Stimulated activated CD4-positive, alpha-beta T cell treated with anti-CD3 and anti-CD28 coated beads, TNF-alpha, amount 100 ng/mL, for 1 hour (primary cell): ENCODE measurements at regions not wholly inside any gene's neighbourhood (a gene's known extent, or its start where the extent isn't known, plus 50 kb on each side); places are given as distances from the start of the nearest gene placed in this dataset.
"Not testable (repeated sequence)": the region's sequence is repeated elsewhere in the genome, so short reads cannot be mapped to it uniquely, and the experiment has no call there.

Experiments used
- DNase-seq, 3 donors: peaks; one replicate each; pipeline ENCODE4 v3.0.0-alpha.2; 2020; ENCODE audit warnings: low read depth in 3 of 3, low spot score in 1 of 3

- no peak for DNase-seq
These were observed 50.3 kb upstream of the ATP6AP2 start for GRCh38 chrX:40530509-40530908.

GRCh38 chrX:40527543-40527942 lies 53.2 kb upstream of the ATP6AP2 start:
- no peak for DNase-seq

- no peak for DNase-seq
These were observed 54.4 kb upstream of the ATP6AP2 start for GRCh38 chrX:40526412-40526811.

DNA sequence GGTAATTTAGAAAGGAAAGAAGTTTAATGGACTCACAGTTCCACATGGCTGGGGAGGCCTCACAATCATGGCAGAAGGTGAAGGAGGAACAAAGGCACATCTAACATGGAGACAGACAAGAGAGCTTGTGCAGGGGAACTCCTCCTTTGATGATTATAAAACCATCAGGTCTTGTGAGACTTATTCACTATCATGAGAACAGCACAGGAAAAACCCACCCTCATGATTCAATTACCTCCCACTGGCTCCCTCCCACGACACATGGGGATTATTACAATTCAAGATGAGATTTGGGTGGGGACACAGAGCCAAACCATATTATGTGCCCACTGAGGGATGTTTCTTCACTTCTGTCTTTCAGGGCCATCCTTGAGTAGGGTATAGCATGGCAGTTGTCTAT lies 54.9 kb upstream of the ATP6AP2 start:
- not testable (repeated sequence) for DNase-seq

DNA sequence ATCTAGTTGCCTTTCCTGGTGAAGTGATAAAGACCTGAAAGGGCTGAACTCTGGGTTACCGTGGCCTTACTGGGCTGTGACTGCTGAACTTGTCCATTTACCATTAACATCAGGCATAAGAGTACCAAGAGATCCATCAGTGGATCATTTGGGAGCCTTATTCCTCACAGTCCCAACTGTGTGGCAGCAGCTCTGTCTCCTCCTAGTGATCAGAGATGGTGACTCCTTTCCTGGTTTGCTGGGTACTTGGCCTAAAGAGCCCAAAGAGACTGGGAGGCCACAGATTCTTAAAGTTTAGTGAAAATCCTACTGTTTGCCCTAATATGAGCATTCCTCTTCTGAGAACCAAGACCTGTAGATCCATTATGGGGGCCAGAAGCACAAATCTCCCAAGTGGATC lies 56.3 kb upstream of the ATP6AP2 start:
- DNase-seq = no peak

DNA sequence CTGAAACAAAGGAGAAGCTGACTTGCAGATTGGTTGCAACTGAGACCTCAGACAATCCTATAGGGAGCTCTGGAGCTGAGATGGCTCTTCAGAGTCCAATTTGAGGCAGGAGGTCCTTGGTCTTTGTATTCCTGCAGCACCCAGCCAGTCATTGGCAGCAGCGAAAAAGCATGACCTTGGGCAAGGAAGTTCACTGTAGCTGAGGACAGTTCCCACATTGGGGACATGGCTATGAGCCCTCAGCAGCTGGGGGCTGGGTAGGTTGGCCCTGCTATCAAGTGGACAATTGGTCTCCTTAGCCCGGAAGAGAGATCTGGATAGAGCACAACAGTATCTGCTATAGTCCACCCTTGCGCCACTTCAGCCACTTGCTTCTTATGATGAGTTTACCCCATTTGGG lies 56.9 kb upstream of the ATP6AP2 start:
- no peak for DNase-seq

- DNase-seq = no peak
These were observed 58.8 kb upstream of the ATP6AP2 start for GRCh38 chrX:40521868-40522450.

- no peak for DNase-seq
These were observed 66.4 kb upstream of the ATP6AP2 start for GRCh38 chrX:40514376-40514775.

DNA sequence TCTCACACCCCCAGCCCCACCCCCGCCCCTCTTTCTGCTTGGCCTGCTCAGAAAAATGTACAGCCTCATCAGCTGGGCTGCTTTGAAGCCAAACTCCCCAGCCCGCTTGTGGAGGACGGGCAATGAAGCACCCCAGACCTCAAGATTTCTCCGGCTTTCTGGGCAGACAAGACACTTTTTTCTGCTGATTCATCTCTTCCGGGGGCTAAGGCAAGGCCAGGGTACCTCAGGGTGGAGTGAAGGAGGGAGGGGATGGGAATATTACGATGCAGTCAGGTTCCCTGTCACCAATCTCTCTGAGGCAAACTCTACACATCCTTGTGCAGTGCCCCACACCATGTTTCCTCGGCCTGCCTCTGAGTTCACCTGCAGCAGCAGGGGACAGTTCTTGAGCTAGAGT lies 66.9 kb upstream of the ATP6AP2 start:
- DNase-seq = no peak

DNA sequence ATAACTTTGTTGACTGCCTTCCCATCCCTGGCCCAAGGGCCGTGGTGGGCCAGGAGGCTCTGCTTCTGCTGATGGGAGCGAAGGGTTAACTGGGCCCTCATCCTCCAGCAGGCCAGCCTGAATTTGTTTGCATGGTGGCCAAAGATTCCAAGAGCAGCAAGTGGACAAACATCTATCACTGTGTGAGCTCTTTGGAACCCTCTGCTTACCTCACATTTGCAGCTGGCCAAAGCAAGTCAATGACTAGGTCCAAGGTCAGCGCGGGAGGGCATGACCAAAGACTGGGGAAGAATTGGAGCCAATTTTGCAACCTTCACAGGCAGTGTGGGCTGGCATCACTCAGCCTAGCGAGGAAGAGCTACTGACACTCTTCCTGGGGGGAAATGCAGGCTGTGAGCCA lies 67.8 kb upstream of the ATP6AP2 start:
- DNase-seq = no peak

DNA sequence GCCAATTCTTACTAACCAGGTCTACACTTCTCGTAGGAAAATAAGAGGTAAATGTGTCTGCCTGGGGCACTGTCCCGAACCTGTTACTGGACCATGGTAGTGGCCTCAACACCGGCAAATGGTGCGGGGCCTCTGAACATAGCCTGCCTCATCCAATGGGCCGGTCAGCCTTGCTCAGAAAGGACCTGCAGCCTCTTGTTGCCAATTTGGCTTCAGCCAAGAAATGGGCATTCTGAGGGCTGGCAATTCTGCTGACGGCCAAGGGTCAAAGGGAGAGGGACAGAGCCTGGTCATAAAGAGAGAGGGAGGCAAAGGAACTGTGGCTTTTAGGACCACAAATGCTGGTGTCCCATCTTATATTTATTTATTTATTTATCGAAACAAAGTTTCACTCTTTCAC lies 69.5 kb upstream of the ATP6AP2 start:
- no peak for DNase-seq

GRCh38 chrX:40508560-40508959 lies 72.2 kb upstream of the ATP6AP2 start:
- no peak for DNase-seq

- DNase-seq = no peak
These were observed 74.4 kb upstream of the ATP6AP2 start for GRCh38 chrX:40506201-40506985.

DNA sequence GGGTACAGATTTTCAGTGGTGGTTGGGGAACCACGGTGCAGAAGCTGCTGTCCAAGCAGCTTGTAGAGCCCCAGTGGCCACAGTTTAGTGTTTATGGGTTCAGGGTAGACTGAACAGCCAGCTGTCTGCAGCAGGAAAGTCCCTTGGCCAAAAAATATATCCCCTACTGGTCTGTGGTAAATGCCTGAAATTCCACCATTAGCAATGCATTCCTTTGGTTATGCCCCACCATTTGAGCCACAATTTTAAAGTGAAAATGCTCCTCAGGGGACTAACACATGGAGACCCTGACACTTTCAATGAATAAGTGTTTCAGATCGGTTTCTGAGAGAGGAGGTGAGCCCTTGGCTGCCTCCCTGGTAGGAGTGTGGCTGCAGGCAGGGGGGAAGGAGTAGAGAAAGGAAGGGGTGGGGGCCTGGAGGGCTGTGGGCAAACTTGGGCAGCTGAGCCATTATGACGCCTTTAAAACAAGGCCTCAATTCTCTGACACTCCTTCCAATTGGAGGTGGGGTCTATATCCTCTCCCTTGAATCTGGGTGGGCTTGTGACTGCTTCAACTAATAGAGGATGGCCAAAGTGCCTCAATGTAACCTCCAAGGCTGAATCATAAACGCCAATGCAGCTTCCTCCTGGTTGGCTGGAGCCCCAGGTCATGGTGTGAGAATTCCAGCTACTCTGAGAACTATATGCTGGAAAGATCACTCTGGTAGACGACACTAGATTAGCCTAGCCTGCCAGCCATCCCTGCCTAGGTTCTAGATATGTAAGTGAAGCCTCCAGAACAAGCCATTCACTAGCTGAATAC lies 75.8 kb upstream of the ATP6AP2 start:
- no peak for DNase-seq

- DNase-seq = no peak
These were observed 77.7 kb upstream of the ATP6AP2 start for GRCh38 chrX:40503094-40503493.

GRCh38 chrX:40502688-40503087 lies 78.1 kb upstream of the ATP6AP2 start:
- DNase-seq = no peak

DNA sequence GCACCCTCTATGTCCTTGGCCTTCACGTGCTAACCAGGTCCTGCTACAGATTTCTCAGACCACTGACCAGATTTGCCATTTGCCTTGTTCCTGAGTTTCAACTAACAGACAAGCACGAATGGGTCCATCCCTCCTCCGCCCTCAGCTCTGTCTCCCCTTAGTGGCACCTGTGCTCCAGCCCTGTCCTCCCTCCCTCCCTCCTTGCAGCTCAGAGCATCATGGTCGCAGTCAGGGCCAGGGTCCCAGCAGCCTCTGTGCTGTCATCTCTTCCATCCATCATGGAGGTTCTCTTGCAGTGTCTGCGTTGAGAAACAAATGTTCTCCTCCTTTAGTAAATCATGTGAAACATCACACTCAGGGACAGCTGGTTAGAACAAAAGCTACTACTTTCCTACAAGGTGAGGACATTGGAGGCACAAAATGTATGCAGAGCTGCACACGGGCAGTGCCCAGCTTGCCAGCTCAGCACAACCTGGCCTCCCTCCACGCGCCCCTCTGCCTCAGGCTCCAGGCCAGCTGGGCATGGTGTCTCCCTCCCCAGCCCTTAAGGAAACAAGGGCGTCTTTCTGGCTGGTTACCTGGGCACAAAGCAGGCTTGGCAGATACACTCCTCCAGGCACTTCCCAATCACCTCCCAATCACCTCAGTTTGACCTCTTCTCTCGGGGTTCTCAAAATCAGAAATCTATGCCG lies 79.5 kb upstream of the ATP6AP2 start:
- no peak for DNase-seq

DNA sequence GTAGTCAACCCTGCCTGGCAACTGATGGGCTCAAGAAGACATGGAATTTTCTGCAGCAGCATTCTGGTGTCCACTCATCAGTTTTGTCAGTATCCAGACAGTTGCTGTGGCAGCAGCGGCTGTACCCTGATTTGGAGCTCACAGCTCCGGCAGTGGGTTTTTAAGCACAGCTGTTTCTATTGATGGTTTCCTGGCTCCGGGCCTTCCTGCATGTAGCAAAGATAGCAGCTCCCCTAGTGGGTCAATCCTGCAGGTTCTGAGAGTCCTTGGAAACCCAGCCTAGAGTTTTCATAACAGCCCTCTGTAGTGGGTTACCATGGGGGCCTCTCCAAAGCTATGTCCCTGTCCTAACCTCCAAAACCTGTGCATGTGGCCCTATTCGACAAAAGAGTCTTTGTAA lies 84.0 kb upstream of the ATP6AP2 start:
- no peak for DNase-seq

GRCh38 chrX:40495659-40496058 lies 85.1 kb upstream of the ATP6AP2 start:
- no peak for DNase-seq

DNA sequence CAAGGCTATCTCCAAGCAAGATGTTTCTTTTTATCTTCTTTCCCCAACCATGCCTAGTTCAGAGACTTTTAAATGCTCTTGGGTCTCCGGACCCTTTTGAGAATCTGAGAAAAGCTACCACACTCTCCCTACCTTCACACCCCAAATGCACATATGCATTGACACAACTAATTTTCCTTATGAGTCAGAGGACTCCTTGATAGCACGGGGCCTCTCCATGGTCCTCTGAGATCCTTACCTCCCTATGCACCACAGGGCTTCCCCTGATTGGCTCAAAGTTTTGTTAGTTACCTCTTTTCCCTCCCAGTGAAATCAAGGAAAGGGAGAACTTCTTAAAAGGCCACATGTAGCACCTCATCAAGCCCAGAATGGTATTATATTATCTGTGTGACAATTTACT lies 86.8 kb upstream of the ATP6AP2 start:
- DNase-seq = no peak

GRCh38 chrX:40488296-40488695 lies 92.5 kb upstream of the ATP6AP2 start:
- DNase-seq = no peak

- no peak for DNase-seq
These were observed 94.8 kb upstream of the ATP6AP2 start for GRCh38 chrX:40485973-40486372.
